Heart right ventricle (tissue), 16 donors: ENCODE measurements at regions not wholly inside any gene's neighbourhood (a gene's known extent, or its start where the extent isn't known, plus 50 kb on each side); places are given as distances from the start of the nearest gene placed in this dataset.

ENCODE experiments used
- ATAC-seq, 8 donors: fragments of 200-7000 bp; cut with Tn5 transposase; one replicate each; pipeline ENCODE4 v1.9.1; 2020; ENCODE audit warnings: mild to moderate bottlenecking in 8 of 8, moderate library complexity in 8 of 8, moderate number of reproducible peaks in 1 of 8
- DNase-seq, 2 donors: peaks; one replicate each; pipeline ENCODE4 v3.0.0-alpha.2; 2020
- H3K27ac ChIP-seq, 10 donors: fragments of 200-600 bp; sonication (generic) in 2 of 10; one replicate each; pipeline versions ENCODE4 v1.5.0 to v1.8.0; 2020 to 2022; ENCODE audit warnings: mild to moderate bottlenecking in 3 of 10
- H3K27me3 ChIP-seq, 7 donors: fragments of 200-600 bp; one replicate each; pipeline ENCODE4 v1.8.0; 2021 to 2022; ENCODE audit warnings: mild to moderate bottlenecking in 2 of 7
- H3K36me3 ChIP-seq, 9 donors: fragments of 200-600 bp; sonication (generic) in 1 of 9; one replicate each; pipeline versions ENCODE4 v1.5.0 to v1.8.0; 2020 to 2022; ENCODE audit warnings: mild to moderate bottlenecking in 2 of 9
- H3K4me1 ChIP-seq, 9 donors: fragments of 200-600 bp; sonication (generic) in 1 of 9; one replicate each; pipeline versions ENCODE4 v1.5.0 to v1.8.0; 2020 to 2022; ENCODE audit warnings: mild to moderate bottlenecking in 4 of 9
- H3K4me3 ChIP-seq, 10 donors: fragments of 200-600 bp; sonication (generic) in 2 of 10; one replicate each; pipeline versions ENCODE4 v1.5.0 to v1.8.0; 2020 to 2022; ENCODE audit warnings: mild to moderate bottlenecking in 7 of 10, moderate library complexity in 2 of 10
- H3K9me3 ChIP-seq, 11 donors: fragments of 200-600 bp in 10 of 11; sonication (generic) in 2 of 11; one replicate each; pipeline versions ENCODE4 v1.5.0 to v1.8.0; 2013 to 2022; ENCODE audit warnings: mild to moderate bottlenecking in 2 of 11, control low read depth in 1 of 11, moderate library complexity in 1 of 11
- WGBS, 2 donors: extraction: QIAGEN DNeasy Blood & Tissue Kit; methylation state at CpG; one replicate each; pipeline ENCODE4 v1.1.7; 2013; ENCODE audit warnings: inconsistent platforms in 1 of 2; 5-methylcytosine and 5-hydroxymethylcytosine counted together
- intact Hi-C, 10 donors: fragments of 100-400 bp; cut with DNase I; formaldehyde crosslinking; loops; one replicate each; pipeline versions ENCODE4 v1.11.1 to v1.14.2; 2022
- TF ChIP-seq, protein P1 (sequence below), 9 donors: fragments of 200-600 bp; sonication (generic) in 2 of 9; IDR thresholded peaks; one replicate each; pipeline versions ENCODE4 v1.5.0 to v1.8.0; 2021 to 2022; ENCODE audit warnings: antibody characterized with exemption in 9 of 9, mild to moderate bottlenecking in 5 of 9, moderate library complexity in 1 of 9
- donor health status: Arrhythmogenic right ventricular cardiomyopathy.
- donor health status: ischemic (EF 13 %, LVEDD 7.1; RV severe dilation, severe dysfunction).
- donor health status: healthy with polysubstance abuse.
- donor health status: DM: no; HTN: yes; CAD: no.
- donor health status: DM: no; HTN: no; CAD: no.
- donor health status: ischemic (EF 25% LVEDD 6.9; RV normal size, moderate dysfunction).
- donor health status: ischemic (EF 25% LVEDD 5.7; RV mildly dilated, moderate dysfunction).
- donor health status: healthy.
- donor health status: DM: yes; HTN: yes; CAD: no.
- donor health status: Ischemic cardiomyopathy.
- donor health status: ischemic (EF 35%, LVEDD 5.7; RV mildly dilated, moderate dysfunction).
- donor health status: nonischemic (EF 11% LVEDD 7.7; RV severe dilation, severe dysfunction).
- donor health status: DM: yes; HTN: yes; CAD: no.
- donor health status: PGD.
- donor health status: ischemic (EF 29% LVEDD 5.4; RV normal size, mild dysfunction).
- donor health status: nonischemic (EF 23%, LVEDD 6.1; RV moderate dilation, normal function).

DNA sequence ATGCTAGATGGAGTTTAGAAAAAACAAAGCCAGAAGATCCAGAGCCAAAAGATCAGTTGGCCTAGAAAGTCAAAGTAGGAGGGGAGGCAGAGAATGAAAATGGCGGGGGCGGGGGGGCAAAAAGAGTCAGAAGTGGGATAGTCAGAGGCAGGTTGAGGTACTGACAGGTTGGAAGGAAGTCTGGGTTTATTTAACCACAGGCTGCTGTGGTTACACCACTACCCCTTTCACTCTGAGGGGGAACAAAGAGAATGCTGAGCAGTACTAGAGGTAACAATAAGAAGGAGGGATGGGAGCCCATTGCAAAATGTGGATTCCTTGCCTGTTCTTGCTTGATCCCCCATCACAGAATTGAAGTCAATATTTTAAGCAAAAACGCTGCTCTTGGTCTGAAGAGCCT lies 111.8 kb downstream of the CAVIN4 start:
- H3K4me3 ChIP-seq = no peak overlapping the region
- no peaks in the 10 kb centered on the region for H3K9me3 ChIP-seq
- TF ChIP-seq, protein P1, sequence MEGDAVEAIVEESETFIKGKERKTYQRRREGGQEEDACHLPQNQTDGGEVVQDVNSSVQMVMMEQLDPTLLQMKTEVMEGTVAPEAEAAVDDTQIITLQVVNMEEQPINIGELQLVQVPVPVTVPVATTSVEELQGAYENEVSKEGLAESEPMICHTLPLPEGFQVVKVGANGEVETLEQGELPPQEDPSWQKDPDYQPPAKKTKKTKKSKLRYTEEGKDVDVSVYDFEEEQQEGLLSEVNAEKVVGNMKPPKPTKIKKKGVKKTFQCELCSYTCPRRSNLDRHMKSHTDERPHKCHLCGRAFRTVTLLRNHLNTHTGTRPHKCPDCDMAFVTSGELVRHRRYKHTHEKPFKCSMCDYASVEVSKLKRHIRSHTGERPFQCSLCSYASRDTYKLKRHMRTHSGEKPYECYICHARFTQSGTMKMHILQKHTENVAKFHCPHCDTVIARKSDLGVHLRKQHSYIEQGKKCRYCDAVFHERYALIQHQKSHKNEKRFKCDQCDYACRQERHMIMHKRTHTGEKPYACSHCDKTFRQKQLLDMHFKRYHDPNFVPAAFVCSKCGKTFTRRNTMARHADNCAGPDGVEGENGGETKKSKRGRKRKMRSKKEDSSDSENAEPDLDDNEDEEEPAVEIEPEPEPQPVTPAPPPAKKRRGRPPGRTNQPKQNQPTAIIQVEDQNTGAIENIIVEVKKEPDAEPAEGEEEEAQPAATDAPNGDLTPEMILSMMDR (IDR thresholded peaks at IDR 0.05) = no peak
- ATAC-seq = no peak
- no peaks in the 10 kb centered on the region for H3K4me1 ChIP-seq
- no peak for DNase-seq
- H3K36me3 ChIP-seq = no peaks in the 10 kb centered on the region
- WGBS, 2 donors = 72 to 75% methylated on average over 3 of the region's 3 CpGs
- intact Hi-C loops = no loop called here
- no peak overlapping the region for H3K27ac ChIP-seq
- H3K27me3 ChIP-seq = peaks cover 0 to 7% (median 0%) of the 10 kb centered on the region in 7 donors

DNA sequence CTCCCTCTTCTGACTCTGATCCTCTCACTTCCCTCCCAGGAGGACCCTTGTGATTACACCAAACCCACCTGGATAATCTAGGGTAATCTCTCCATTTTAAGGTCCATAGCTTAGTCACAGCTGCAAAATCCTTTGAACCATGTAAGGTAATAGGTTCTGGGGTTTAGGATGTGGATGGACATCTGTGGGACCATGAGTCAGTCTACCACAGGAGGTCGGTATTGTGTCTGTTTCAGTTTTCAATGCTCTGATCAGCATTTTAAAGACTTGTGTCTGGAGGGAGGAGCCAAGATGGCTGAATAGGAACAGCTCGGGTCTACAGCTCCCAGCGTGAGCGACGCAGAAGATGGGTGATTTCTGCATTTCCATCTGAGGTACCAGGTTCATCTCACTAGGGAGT lies 112.6 kb downstream of the CAVIN4 start:
- intact Hi-C loops = no loop called here
- Histone ChIP-seq H3K36me3 (no peaks in the 10 kb centered on the region), H3K27ac (no peak overlapping the region), H3K4me3 (no peak overlapping the region), H3K27me3 (peaks cover 0 to 7% (median 0%) of the 10 kb centered on the region in 7 donors), H3K4me1 (no peaks in the 10 kb centered on the region), H3K9me3 (no peaks in the 10 kb centered on the region)
- 89 to 95% methylated on average over 5 of the region's 5 CpGs for WGBS, 2 donors
- TF ChIP-seq, protein P1 (IDR thresholded peaks at IDR 0.05) = no peak
- DNase-seq (no peak), ATAC-seq (no peak)

DNA sequence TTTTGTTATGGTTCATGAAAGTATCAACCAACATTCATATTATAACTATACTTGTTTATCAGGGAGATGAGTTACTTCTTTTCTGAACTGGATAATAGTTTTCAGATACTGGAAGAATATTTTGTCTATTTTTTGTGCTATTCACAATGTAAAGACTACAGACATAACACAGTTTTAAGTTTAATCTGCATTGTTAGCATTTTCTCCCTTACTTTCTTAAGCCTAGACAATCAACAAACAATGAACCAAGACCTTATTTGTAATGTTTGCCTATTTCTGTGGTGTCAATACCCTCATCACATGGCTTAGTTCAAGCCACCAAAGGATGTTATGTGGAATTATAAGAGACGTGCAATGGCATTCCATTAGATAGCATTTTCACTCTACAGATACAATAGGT lies 119.5 kb downstream of the CAVIN4 start:
- no peak for DNase-seq
- intact Hi-C loops = loop anchor here in 1 of 10 donors (5.0 kb wide), 1 partner anchor 615 kb away; no protein-coding TSS in a partner anchor
- 82 to 89% methylated on average over 1 of the region's 1 CpG for WGBS, 2 donors

DNA sequence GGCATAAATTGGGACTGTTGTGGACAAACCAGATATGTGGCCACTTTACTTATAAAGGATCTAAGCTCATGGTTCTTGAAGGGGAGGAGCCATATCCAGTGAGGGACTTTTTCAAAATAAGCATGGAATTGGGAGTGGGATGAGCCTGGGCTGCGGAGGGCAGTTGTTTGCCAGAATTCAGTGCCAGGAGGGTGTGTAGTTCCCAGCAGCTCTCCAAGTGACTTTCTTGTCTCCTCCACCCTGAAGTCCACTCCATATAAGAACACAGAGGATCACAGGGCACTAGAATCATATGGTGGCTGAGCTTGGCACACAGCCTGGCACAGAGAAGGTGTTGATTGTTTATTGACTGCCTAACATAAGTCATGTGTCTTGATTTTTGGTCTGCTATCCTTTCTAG lies 121.1 kb downstream of the CAVIN4 start:
- no peak overlapping the region for H3K4me3 ChIP-seq
- DNase-seq = no peak
- H3K9me3 ChIP-seq = no peaks in the 10 kb centered on the region
- TF ChIP-seq, protein P1 (IDR thresholded peaks at IDR 0.05) = no peak
- ATAC-seq = no peak
- H3K36me3 ChIP-seq = no peaks in the 10 kb centered on the region
- intact Hi-C loops = loop anchor here in 1 of 10 donors (5.0 kb wide), 1 partner anchor 613 kb away; no protein-coding TSS in a partner anchor
- H3K4me1 ChIP-seq = no peaks in the 10 kb centered on the region
- peaks cover 0 to 4% (median 0%) of the 10 kb centered on the region in 7 donors for H3K27me3 ChIP-seq
- H3K27ac ChIP-seq = no peak overlapping the region
- 44 to 58% methylated on average over 1 of the region's 1 CpG for WGBS, 2 donors

More for the DNA sequence above, 119.5 kb downstream of the CAVIN4 start:
- Histone ChIP-seq H3K27ac (no peak overlapping the region), H3K4me3 (no peak overlapping the region), H3K27me3 (peaks cover 0 to 2% (median 0%) of the 10 kb centered on the region in 7 donors), H3K4me1 (no peaks in the 10 kb centered on the region), H3K9me3 (no peaks in the 10 kb centered on the region), H3K36me3 (no peaks in the 10 kb centered on the region)
- TF ChIP-seq, protein P1 (IDR thresholded peaks at IDR 0.05) = no peak
- no peak for ATAC-seq
